ENCODE measurements at regions not wholly inside any gene's neighbourhood (a gene's known extent, or its start where the extent isn't known, plus 50 kb on each side); places are given as distances from the start of the nearest gene placed in this dataset.
A peak's percentile ranks its signal among the peaks of the same experiment; 100 is the strongest.
"Not testable (repeated sequence)": the region's sequence is repeated elsewhere in the genome, so short reads cannot be mapped to it uniquely, and the experiment has no call there.

DNA sequence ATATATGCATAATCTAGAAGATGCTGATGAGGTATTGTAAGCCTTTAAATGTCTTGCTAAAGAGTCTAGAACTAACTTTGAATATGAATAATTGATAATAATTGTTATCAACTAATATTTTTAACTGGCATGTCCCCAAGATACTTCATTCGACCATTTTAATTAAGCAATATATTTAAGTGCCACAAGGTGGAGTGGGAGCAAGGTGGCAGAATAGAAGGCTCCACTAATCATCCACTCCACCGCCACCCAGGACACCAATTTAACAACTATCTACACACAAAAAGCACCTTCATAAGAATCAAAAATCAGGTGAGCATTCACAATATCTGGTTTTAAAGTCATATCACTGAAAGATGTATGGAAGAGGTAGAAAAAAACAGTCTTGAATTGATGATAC lies 409.6 kb downstream of the SEC23A start:
- WGBS, 5 donors: 57 to 85% (median 73%) methylated on average over 2 of the region's 2 CpGs
- Histone ChIP-seq H3K4me1 (no peaks in the 10 kb centered on the region), H3K4me3 (no peak overlapping the region), H3K27me3 (no peaks in the 10 kb centered on the region), H3K27ac (no peak overlapping the region), H3K36me3 (no peaks in the 10 kb centered on the region), H3K9me3 (peaks cover 0 to 14% (median 2%) of the 10 kb centered on the region in 4 donors)
- DNase-seq: no peak
- TF ChIP-seq POLR2AphosphoS5 (IDR thresholded peaks at IDR 0.05) (no peak), EP300 (IDR thresholded peaks at IDR 0.05) (no peak), POLR2A (IDR thresholded peaks at IDR 0.05) (no peak)
- TF ChIP-seq, protein P1, sequence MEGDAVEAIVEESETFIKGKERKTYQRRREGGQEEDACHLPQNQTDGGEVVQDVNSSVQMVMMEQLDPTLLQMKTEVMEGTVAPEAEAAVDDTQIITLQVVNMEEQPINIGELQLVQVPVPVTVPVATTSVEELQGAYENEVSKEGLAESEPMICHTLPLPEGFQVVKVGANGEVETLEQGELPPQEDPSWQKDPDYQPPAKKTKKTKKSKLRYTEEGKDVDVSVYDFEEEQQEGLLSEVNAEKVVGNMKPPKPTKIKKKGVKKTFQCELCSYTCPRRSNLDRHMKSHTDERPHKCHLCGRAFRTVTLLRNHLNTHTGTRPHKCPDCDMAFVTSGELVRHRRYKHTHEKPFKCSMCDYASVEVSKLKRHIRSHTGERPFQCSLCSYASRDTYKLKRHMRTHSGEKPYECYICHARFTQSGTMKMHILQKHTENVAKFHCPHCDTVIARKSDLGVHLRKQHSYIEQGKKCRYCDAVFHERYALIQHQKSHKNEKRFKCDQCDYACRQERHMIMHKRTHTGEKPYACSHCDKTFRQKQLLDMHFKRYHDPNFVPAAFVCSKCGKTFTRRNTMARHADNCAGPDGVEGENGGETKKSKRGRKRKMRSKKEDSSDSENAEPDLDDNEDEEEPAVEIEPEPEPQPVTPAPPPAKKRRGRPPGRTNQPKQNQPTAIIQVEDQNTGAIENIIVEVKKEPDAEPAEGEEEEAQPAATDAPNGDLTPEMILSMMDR (IDR thresholded peaks at IDR 0.05): no peak
- intact Hi-C loops (cut with DNase I; ENCODE audit: low total_unique reads): no loop called here

DNA sequence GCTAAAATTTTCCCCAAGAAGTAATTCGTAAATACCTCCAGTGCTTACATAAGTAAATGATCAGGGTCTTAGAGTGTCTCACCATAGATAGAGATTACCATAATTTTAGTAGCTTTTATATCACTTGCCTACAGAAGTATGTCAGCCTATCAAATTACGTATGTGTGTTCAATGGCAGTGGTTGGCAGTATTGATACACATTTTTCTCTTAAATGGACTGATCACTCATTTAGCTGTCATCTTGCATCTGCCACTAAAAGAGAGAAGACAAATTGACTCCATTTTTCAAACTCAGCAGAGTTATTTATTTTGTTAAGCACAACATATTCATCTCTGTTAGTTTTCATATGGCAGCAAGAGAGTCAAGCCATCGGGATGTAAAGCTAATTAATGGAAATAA lies 413.1 kb upstream of the CLEC14A start:
- Histone ChIP-seq H3K9me3 (no peaks in the 10 kb centered on the region), H3K4me3 (no peak overlapping the region), H3K36me3 (no peaks in the 10 kb centered on the region), H3K27me3 (no peaks in the 10 kb centered on the region), H3K27ac (no peak overlapping the region), H3K4me1 (no peaks in the 10 kb centered on the region)
- no peak for DNase-seq
- TF ChIP-seq POLR2AphosphoS5 (IDR thresholded peaks at IDR 0.05): no peak
- no peak for TF ChIP-seq POLR2A (IDR thresholded peaks at IDR 0.05)
- TF ChIP-seq, protein P1 (IDR thresholded peaks at IDR 0.05): no peak
- TF ChIP-seq EP300 (IDR thresholded peaks at IDR 0.05): no peak
- intact Hi-C loops (cut with DNase I; ENCODE audit: low total_unique reads): no loop called here
- WGBS, 5 donors: 61 to 75% (median 66%) methylated on average over 3 of the region's 3 CpGs

DNA sequence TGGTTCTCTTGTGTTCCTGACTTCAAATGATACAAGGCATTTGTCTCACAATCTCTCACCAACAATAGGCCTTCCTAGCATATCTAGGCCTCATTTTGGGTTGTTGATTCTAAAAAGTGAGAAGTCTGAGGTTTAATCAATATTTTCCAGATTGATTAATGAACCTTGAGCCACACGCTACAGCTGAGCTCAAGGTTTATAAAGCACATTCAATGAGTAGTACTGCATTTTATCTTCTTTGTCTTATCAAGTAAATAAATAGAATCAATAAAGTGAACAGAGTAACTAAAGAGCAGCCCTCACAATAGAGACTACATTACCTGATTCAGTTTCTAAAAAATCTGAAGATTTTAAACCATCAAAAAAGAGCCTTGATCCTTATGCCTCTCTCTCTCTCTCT lies 407.5 kb upstream of the CLEC14A start:
- no peak overlapping the region for H3K4me3 ChIP-seq
- 30 to 53% (median 39%) methylated on average over 1 of the region's 1 CpG for WGBS, 5 donors
- H3K4me1 ChIP-seq: no peaks in the 10 kb centered on the region
- no peaks in the 10 kb centered on the region for H3K36me3 ChIP-seq
- no peak for TF ChIP-seq POLR2AphosphoS5 (IDR thresholded peaks at IDR 0.05)
- no peak for TF ChIP-seq EP300 (IDR thresholded peaks at IDR 0.05)
- TF ChIP-seq, protein P1 (IDR thresholded peaks at IDR 0.05): no peak
- TF ChIP-seq POLR2A (IDR thresholded peaks at IDR 0.05): no peak
- H3K27me3 ChIP-seq: no peaks in the 10 kb centered on the region
- H3K9me3 ChIP-seq: no peaks in the 10 kb centered on the region
- intact Hi-C loops (cut with DNase I; ENCODE audit: low total_unique reads): no loop called here
- H3K27ac ChIP-seq: no peak overlapping the region
- DNase-seq: no peak

DNA sequence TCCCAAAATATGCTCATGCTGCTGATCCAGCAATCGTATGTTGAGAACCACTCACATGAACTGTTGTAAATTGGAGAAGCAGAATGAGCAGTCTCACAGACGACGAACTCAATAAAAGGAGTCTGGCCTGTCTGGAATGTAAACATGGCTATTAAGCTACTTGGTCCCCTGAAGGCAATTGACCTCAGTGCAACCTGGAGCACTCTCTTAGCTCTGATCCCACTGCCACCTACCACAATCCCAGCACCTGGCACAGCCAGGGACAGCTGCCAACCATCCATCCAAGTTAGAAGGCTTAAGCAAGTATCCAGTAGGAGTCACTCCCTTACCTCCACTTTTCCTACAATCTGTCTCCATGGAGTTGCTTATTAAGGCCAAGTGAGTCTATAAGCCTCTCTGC lies 406.9 kb upstream of the CLEC14A start:
- WGBS, 5 donors: 46 to 54% (median 52%) methylated on average over 3 of the region's 3 CpGs

DNA sequence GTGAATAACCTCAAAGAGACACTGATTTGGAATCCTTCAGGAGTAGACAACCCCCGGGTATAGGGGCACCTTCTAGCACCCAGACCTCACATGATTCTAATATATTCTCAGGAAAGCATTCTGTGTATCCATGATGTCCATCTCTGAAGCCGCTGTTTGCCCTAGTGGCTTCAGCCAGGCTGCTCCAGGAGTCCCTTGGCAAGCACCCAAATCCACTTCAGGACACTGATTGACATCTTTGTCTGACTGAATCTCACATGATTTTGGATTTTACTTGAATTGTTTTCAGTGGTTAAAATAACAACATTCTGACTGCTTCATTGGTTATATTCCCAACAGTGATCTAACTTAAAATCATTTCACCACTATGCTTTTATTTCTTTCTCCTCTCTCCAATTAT lies 390.5 kb upstream of the CLEC14A start:
- WGBS, 5 donors: 65 to 82% (median 73%) methylated on average over 2 of the region's 2 CpGs
- no peak for DNase-seq
- no peak overlapping the region for H3K27ac ChIP-seq
- H3K4me3 ChIP-seq: no peak overlapping the region
- intact Hi-C loops (cut with DNase I; ENCODE audit: low total_unique reads): no loop called here
- no peaks in the 10 kb centered on the region for H3K4me1 ChIP-seq
- no peaks in the 10 kb centered on the region for H3K36me3 ChIP-seq
- no peak for TF ChIP-seq EP300 (IDR thresholded peaks at IDR 0.05)
- TF ChIP-seq, protein P1 (IDR thresholded peaks at IDR 0.05): no peak
- no peak for TF ChIP-seq POLR2A (IDR thresholded peaks at IDR 0.05)
- H3K27me3 ChIP-seq: no peaks in the 10 kb centered on the region
- no peaks in the 10 kb centered on the region for H3K9me3 ChIP-seq

More for the DNA sequence above, 406.9 kb upstream of the CLEC14A start:
- TF ChIP-seq POLR2AphosphoS5 (IDR thresholded peaks at IDR 0.05): no peak
- no peak overlapping the region for H3K4me3 ChIP-seq
- H3K4me1 ChIP-seq: no peaks in the 10 kb centered on the region
- peak in 1 of 2 donors; percentile 3 for DNase-seq
- no peaks in the 10 kb centered on the region for H3K36me3 ChIP-seq
- no peaks in the 10 kb centered on the region for H3K27me3 ChIP-seq
- H3K27ac ChIP-seq: no peak overlapping the region
- H3K9me3 ChIP-seq: no peaks in the 10 kb centered on the region
- intact Hi-C loops (cut with DNase I; ENCODE audit: low total_unique reads): no loop called here

DNA sequence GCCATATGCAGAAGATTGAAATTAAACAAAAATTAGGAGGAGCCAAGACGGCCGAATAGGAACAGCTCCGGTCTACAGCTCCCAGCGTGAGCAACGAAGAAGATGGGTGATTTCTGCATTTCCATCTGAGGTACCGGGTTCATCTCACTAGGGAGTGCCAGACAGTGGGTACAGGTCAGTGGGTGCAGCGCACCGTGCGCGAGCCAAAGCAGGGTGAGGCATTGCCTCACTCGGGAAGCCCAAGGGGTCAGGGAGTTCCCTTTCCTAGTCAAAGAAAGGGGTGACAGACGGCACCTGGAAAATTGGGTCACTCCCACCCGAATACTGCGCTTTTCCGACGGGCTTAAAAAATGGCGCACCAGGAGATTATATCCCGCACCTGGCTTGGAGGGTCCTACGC lies 379.0 kb upstream of the CLEC14A start:
- H3K27ac ChIP-seq; H3K4me1 ChIP-seq; H3K27me3 ChIP-seq; H3K4me3 ChIP-seq; DNase-seq; H3K9me3 ChIP-seq; H3K36me3 ChIP-seq; intact Hi-C loops (cut with DNase I; ENCODE audit: low total_unique reads): not testable (repeated sequence)
- 91 to 96% (median 94%) methylated on average over 14 to 19 of the region's 19 CpGs for WGBS, 5 donors

Data from stomach (tissue), 8 donors.